NCI-H748 treated with DMSO at 0.1 percent for 48 hours (cell line): ENCODE measurements at regions not wholly inside any gene's neighbourhood (a gene's known extent, or its start where the extent isn't known, plus 50 kb on each side); places are given as distances from the start of the nearest gene placed in this dataset.
"Not testable (repeated sequence)": the region's sequence is repeated elsewhere in the genome, so short reads cannot be mapped to it uniquely, and the experiment has no call there.

Experiments
- DNase-seq: peaks from one replicate; lab custom pipeline; 2025; lab: John Stamatoyannopoulos, UW

- no peak for DNase-seq
These were observed 124.2 kb downstream of the INHBA start for GRCh38 chr7:41578700-41579099.

DNA sequence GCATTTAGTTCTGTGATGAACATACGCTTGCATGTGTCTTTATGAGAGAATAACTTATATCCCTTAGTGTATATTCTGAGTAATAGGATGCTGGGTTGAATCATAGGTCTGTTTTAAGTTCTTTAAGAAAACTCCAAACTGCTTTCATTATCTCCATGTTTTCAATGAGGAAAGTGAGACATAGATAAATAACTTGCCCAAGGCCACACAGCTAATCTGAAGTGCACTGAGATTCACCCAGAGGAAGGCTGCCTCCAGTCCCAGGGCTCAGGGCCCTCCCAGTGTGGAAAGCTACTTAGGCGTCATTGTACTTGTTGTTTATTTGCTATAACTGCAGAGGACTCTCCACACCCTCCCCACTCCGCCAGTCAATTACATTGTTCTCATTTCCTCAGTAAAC, 126.7 kb downstream of the INHBA start:
- no peak for DNase-seq

GRCh38 chr7:41574377-41574776, 128.5 kb downstream of the INHBA start:
- no peak for DNase-seq

DNA sequence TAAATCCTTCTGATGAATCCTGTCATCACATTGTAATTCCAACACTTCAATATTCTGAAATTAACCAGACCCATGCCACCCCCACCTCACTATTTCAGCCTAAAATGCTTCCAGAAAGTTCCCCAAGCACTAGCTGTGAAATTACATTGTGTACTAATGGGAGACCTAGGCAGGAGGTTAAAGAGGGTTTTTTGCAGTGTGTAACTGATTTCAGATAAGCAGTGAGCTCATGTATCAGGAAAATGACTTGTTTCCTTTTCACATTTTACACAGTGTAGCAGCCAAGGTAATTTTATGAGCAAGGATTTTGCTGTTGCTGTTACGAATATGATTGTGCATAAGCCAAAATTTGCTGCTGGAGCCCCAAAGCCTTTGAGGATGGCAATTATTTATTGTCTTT, 129.0 kb downstream of the INHBA start:
- DNase-seq = no peak

DNA sequence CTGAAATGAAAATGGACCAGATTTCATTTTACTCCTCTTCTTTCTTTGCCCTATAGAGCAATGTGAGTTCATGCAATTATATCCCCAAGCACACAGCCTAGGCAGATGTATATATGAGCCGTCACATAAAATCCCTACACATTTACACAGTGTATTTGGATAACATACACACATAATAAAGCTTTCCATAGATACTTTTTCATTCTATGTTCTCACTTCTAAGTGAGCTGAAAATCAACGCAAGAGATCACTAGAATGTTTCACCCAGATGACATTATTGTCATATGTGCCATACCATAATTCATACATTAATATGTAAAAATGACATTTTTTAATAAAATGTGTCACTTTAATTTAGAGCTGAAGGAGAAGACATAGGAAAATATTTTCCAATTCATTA, 129.4 kb downstream of the INHBA start:
- DNase-seq = no peak

- no peak for DNase-seq
These were observed 129.9 kb downstream of the INHBA start for GRCh38 chr7:41573015-41573414.

- no peak for DNase-seq
These were observed 131.3 kb downstream of the INHBA start for GRCh38 chr7:41571573-41571972.

GRCh38 chr7:41570766-41571165, 132.1 kb downstream of the INHBA start:
- no peak for DNase-seq

DNA sequence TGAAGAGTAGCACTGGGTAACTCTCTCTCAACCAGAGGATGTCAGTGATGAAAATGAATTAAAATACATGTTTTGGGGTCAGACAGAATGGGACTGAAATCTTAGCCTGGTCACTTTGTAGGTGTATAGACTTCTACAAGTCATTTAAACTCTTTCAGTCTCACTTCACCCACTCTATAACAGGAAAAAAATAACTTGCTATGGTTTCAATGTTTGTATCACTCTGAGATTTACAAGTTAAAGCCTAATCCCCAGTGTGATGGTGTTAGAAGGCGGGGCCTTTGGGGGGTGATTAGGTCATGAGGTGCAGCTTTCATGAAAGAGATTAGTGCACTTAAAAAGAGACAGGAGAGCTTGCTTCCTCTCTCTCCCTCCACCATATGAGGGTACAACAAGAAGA, 134.8 kb downstream of the INHBA start:
- DNase-seq = no peak

- DNase-seq = no peak
These were observed 135.2 kb downstream of the INHBA start for GRCh38 chr7:41567731-41568114.

DNA sequence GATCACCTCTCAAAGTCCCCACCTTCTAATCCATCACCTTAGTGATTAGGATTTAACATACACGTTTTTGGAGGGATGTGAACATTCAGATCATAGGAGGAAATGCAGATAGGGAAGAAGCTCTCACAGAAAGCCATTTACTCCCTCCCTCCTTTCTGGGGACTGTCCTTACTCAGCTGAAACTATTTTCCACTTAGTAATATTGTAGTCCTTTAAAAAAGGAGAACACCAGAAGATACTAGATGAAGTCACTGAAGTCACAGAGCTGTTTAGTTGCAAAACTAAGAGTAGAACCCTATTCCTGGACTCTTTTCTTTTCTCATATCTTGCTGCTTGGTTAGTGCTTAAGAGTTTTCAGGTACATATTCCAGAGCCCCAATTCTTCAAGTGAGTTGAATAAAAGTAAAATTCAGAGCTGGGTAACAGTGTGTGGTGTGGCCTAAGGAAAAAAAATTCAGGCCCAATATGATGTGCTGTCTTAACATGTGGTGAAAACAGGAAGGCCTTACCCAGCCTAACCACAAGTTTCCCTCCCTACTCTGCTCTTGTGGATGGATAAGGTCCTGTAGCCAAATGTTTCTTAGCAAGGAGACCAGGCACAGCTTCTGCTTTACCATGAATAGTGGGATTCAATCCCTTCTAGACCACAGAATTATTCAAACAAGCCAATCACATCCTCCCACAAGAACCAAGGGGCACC, 135.7 kb downstream of the INHBA start:
- DNase-seq = no peak

- DNase-seq = no peak
These were observed 136.3 kb downstream of the INHBA start for GRCh38 chr7:41566581-41566980.

DNA sequence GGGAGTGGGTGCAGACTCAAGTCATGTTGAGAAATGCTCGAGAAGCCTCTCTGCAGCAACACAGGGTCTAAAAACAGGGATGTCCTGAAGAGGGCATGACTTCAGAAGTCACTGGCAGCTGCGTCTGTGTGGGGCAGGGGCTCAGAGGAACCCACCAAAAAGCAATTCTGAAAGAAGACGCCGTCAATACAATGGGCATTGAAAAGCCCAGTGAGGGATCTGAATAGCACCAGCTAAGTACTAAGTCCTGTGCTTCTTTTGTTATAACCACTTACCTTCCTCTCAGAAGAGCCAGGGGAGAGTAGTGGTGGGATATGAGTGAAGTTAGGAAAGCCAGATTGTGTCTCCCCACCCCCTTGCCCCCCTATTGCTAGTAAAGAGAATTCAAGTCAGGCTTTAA, 137.2 kb downstream of the INHBA start:
- no peak for DNase-seq

GRCh38 chr7:41559426-41559825, 143.5 kb downstream of the INHBA start:
- DNase-seq = no peak

GRCh38 chr7:41554481-41554880, 148.4 kb downstream of the INHBA start:
- no peak for DNase-seq

DNA sequence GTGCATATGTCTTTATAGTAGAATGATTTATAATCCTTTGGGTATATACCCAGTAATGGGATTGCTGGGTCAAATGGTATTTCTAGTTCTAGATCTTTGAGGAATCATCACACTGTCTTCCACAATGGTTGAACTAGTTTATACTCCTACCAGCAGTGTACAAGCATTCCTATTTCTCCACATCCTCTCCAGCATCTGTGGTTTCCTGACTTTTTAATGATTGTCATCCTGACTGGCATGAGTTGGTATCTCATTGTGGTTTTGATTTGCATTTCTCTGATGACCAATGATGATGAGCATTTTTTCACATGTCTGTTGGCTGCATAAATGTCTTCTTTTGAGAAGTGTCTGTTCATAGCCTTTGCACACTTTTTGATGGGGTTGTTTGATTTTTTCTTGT, 152.8 kb downstream of the INHBA start:
- DNase-seq = not testable (repeated sequence)

- DNase-seq = no peak
These were observed 158.6 kb downstream of the INHBA start for GRCh38 chr7:41544241-41544640.

- no peak for DNase-seq
These were observed 162.3 kb downstream of the INHBA start for GRCh38 chr7:41540601-41541000.

DNA sequence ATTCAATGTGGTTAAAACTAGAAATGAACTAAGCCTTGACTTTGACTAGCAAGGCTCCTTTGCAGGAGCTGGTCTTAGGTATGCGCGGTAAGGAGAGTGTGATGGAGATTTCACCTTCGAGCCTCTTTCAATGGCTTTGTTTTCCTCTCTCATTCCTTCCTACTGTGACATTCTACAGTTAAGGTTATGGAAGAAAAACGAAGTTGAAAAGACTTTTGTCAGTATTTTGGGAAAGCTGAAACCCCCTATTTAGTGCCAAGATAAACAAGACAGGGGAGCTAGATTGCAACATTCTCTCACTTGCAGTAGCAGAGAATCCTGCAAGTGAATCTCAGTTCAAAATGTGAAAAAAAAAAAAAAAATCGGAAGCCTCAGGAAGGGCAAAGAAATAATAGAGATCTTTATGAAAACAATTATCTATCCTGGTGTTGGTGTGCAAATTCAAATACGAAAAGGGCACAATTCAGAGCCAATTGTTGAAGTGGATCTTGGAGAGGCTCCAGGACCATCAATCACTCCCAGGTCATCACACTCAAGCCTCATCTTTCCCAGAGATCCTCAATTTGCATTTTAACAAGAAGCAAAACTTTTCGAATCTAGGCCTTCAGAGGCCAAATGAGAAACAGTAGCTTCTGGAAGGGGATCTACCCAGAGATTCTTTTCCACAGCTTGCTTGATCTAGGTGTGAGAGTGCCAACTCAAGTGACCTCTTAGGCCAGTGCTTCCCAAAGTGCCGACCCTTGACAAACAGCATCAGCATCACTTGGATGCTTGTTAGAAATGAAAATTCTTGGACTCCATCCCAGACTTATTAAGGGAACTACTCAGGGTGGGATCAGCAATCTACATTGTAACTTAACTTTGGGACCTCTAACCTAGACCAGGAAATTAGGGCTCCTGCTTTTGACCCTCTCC, 163.8 kb downstream of the INHBA start:
- DNase-seq = no peak

DNA sequence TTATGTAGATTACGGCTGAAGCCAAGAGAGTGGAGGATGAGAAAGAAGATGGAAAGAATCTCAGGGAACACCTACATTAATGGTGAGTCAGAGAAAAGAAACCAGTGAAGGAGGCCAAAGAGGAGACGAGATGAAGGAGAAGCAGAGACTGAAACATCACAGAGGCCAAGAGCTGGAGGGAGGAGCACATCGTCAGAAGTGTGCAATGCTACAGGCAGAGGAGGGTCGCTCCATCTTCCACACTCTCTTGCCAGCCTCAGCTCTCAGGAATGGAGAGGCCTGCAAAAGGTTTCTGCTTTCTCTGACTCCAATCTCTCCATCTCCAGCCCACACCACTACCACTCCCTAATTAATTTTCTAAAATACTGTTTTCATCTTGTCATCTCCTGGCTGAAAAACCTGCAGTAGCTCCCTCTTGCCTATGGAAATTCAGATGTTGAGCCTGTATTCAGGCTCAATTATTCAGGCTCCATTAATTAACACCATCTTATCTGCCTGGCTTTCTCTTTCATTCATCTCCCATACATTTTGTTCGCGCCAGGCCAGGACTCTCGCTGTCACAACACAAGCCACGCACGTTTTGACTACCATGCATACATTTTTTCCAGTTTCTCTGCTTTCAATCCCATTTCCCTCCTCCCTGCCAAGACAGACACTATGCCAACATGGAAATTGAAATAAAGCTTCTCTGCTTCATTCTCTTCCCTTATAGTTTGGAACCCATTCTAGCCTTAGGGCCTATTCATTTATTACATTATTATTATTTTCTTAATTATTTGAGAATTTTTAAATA, 165.8 kb downstream of the INHBA start:
- DNase-seq = no peak

DNA sequence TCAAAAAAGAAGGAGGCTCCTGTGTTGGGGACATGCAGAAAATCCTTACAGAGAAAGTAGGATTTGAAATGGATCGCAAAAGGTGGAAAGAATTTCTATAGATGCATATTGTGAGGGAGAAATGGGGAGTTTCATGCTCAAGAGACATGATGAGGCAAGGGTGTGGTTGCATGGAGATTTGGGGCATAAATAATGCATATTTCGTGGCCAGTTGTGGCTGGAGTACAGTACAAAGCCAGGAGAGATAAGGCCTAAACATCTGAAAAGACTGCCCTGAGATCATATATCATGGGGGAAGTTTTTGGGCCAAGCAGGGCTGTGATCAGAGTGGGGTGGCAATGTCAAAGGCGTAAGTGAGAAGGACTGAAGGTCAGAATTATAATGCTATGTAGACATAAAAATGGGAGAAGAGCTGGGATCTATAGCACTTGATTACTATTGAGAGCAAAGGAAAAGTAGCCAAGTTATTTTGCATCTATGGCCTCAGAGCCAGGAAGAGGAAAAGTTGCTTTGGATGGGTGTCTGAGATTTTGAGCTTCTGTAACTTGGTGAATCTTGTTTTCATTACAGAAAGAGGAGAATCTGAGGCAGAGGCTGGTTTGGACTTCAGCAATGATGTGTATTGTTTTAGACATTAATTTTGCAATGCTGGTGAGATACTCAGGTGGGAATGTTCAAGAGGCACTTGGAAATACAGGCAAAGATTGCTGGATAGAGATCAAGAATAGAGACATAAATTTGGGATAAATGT, 166.6 kb downstream of the INHBA start:
- no peak for DNase-seq

- no peak for DNase-seq
These were observed 173.1 kb downstream of the INHBA start for GRCh38 chr7:41529831-41530230.
